ENCODE measurements at regions not wholly inside any gene's neighbourhood (a gene's known extent, or its start where the extent isn't known, plus 50 kb on each side); places are given as distances from the start of the nearest gene placed in this dataset.
"Not testable (repeated sequence)": the region's sequence is repeated elsewhere in the genome, so short reads cannot be mapped to it uniquely, and the experiment has no call there.

- no peak for DNase-seq (ENCODE audit: low spot score)
Measured at GRCh38 chrX:7515681-7516413, 327.1 kb upstream of the VCX start.

- DNase-seq (ENCODE audit: low spot score) = no peak
Measured at GRCh38 chrX:7514871-7515599, 327.9 kb upstream of the VCX start.

- DNase-seq (ENCODE audit: low spot score) = no peak
Measured at GRCh38 chrX:7512845-7513244, 330.1 kb upstream of the VCX start.

GRCh38 chrX:7503251-7503650 lies 339.7 kb upstream of the VCX start:
- DNase-seq (ENCODE audit: low spot score) = no peak

- no peak for DNase-seq (ENCODE audit: low spot score)
Measured at GRCh38 chrX:7500386-7500785, 342.6 kb upstream of the VCX start.

GRCh38 chrX:7486505-7486904 lies 338.6 kb upstream of the PUDP start:
- DNase-seq (ENCODE audit: low spot score) = no peak

GRCh38 chrX:7485061-7485460 lies 337.1 kb upstream of the PUDP start:
- DNase-seq (ENCODE audit: low spot score) = no peak

GRCh38 chrX:7480721-7481120 lies 332.8 kb upstream of the PUDP start:
- no peak for DNase-seq (ENCODE audit: low spot score)

- no peak for DNase-seq (ENCODE audit: low spot score)
Measured at GRCh38 chrX:7462110-7462509, 314.2 kb upstream of the PUDP start.

GRCh38 chrX:7461051-7461450 lies 313.1 kb upstream of the PUDP start:
- not testable (repeated sequence) for DNase-seq (ENCODE audit: low spot score)

GRCh38 chrX:7447801-7448499 lies 300.0 kb upstream of the PUDP start:
- no peak for DNase-seq (ENCODE audit: low spot score)

- DNase-seq (ENCODE audit: low spot score) = no peak
Measured at GRCh38 chrX:7446815-7447214, 298.9 kb upstream of the PUDP start.

GRCh38 chrX:7444967-7445366 lies 297.0 kb upstream of the PUDP start:
- peak; percentile 48 for DNase-seq (ENCODE audit: low spot score)

- no peak for DNase-seq (ENCODE audit: low spot score)
Measured at GRCh38 chrX:7441586-7441985, 293.6 kb upstream of the PUDP start.

GRCh38 chrX:7435822-7436221 lies 287.9 kb upstream of the PUDP start:
- DNase-seq (ENCODE audit: low spot score) = no peak

- no peak for DNase-seq (ENCODE audit: low spot score)
Measured at GRCh38 chrX:7432901-7433300, 284.9 kb upstream of the PUDP start.

GRCh38 chrX:7420717-7421116 lies 272.8 kb upstream of the PUDP start:
- DNase-seq (ENCODE audit: low spot score) = no peak

- DNase-seq (ENCODE audit: low spot score) = no peak
Measured at GRCh38 chrX:7414753-7415152, 266.8 kb upstream of the PUDP start.

GRCh38 chrX:7412840-7413239 lies 264.9 kb upstream of the PUDP start:
- DNase-seq (ENCODE audit: low spot score) = no peak

GRCh38 chrX:7409866-7410265 lies 261.9 kb upstream of the PUDP start:
- no peak for DNase-seq (ENCODE audit: low spot score)

GRCh38 chrX:7399373-7399772 lies 251.4 kb upstream of the PUDP start:
- DNase-seq (ENCODE audit: low spot score) = no peak

GRCh38 chrX:7390441-7390840 lies 242.5 kb upstream of the PUDP start:
- DNase-seq (ENCODE audit: low spot score) = no peak

- DNase-seq (ENCODE audit: low spot score) = no peak
Measured at GRCh38 chrX:7389576-7389975, 241.6 kb upstream of the PUDP start.
